ENCODE measurements at regions not wholly inside any gene's neighbourhood (a gene's known extent, or its start where the extent isn't known, plus 50 kb on each side); places are given as distances from the start of the nearest gene placed in this dataset.
A peak's percentile ranks its signal among the peaks of the same experiment; 100 is the strongest.

GRCh38 chr13:73898899-73899298, 235.3 kb downstream of the KLF12 start:
- no peak for DNase-seq (ENCODE audit: low read depth, low spot score)

DNA sequence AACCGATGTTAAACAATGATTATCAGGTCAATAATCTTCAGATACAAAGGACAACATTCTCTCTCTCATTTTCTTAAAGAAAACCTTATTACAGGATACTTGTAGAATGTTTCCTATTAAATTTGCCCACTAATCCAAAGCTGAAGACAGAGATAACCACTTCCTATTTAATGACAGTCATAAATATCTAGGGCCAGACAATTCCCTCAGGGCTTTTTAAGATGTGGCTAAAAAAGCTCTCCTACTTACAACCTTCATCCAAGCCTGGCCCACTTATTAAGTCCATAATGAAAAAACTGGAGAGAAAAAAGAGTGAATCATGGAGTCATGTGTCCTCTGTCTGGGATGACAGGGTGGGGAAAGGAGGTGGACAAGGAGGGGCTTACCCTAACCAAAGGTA, 235.9 kb downstream of the KLF12 start:
- DNase-seq (ENCODE audit: low read depth, low spot score), result no peak

- DNase-seq (ENCODE audit: low read depth, low spot score), result no peak
Observed at GRCh38 chr13:73894995-73895571, 239.1 kb downstream of the KLF12 start.

GRCh38 chr13:73893833-73894232, 240.4 kb downstream of the KLF12 start:
- DNase-seq (ENCODE audit: low read depth, low spot score), result no peak

DNA sequence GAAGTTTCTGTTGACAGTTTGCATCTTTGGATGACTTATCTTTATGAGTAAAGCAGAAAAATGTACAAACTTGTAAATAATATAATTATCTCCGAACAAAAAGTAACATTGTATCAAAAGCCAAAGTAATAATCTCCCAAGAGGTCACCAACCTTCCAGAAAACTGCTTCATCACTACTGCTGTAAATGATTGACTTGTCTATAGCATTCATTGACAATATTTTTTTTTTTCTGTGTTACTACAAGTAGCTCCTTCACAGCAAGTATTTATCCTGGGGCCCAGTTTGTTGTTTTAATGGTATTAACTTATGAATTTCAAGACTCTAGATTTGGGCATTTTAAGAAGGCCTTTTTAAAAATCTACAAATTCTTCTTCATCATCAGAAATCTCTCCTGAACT, 242.4 kb downstream of the KLF12 start:
- DNase-seq (ENCODE audit: low read depth, low spot score), result no peak

- no peak for DNase-seq (ENCODE audit: low read depth, low spot score)
Observed at GRCh38 chr13:73883162-73883561, 251.0 kb downstream of the KLF12 start.

DNA sequence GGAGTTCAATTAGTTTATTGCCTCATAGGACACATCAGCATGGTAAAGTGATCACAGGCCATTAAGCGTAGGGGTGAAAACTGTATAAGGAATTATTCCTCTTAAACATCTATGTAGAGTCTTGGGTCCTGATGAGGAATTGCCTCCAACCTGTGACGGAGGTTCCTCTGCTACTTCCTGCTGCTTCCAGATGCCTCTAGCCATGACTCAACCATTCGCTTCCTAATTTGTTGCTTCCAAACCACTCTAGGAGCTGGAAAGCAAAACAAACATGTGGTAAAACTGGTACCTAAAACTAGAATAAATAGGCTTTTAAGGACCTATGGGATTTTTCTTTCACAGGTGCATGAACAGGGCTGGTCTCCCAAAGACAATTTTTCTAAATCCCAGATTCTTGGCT, 253.8 kb downstream of the KLF12 start:
- DNase-seq (ENCODE audit: low read depth, low spot score), result no peak

DNA sequence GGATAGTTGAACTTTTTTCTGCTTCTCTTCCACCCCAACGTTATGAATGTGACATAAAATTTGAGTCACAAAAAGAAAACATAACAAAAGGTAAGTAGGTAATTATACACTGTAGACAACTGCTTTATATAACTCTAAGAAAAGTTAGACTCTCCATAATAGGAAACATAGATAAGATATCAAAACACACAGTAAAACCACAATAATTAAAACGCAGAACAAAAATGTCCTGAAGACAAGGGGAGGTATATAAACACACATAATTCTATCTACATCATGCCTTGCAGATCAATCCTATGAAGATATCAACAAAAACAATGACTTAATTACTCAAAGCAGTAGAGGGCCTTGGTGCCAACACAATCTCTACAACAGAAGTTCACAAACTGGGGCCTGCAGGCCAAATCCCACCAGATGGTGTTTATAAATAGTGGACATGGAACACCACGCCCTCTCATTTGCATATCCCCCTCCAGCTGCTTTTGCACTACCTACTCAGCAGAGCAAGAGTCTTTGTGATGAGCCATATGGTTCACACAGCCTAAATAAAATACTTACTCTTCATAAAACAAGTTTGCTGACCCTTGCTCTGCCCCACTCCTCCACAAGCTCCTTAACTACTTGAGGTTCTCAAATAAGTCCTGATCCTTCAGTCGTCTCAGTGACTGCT, 254.7 kb downstream of the KLF12 start:
- no peak for DNase-seq (ENCODE audit: low read depth, low spot score)

DNA sequence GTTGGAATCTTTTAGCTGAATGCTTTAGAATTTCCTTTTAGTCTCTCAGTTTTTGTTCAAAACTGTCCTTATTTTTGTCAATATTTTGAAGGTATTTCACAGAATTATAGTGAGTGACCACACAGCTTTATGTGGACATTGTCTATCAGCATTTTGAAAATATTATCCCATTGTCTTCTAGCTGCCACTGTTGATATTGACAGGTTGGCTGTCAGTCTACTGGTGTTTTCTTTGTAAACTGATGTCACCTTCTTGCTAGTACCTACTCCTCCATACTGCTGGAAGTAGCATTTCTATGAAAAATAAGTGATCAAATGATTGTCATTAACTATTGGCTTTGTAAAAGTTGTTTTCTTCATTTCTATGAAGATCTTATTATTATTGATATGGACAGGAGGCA, 256.8 kb downstream of the KLF12 start:
- DNase-seq (ENCODE audit: low read depth, low spot score), result no peak

DNA sequence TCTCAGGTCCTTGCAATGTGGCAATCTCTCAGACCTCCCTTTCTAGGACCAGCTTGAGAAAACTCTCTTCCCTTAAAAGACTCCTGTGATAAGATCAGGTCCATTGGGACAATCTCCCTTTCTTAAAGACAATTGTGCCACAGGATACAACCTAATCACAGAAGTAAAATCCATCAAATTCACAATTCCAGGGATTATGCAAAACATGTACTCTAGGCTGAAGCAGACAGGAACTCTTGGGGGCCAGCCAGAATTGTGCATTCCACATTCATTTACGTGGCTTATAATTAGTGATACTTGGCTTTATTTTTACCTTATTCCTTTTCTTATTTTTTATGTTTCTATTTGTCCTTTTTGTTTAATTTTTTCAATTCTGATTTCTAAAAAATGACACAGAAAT, 257.9 kb downstream of the KLF12 start:
- DNase-seq (ENCODE audit: low read depth, low spot score), result no peak

- no peak for DNase-seq (ENCODE audit: low read depth, low spot score)
Observed at GRCh38 chr13:73873940-73874830, 260.0 kb downstream of the KLF12 start.

- DNase-seq (ENCODE audit: low read depth, low spot score), result no peak
Observed at GRCh38 chr13:73872397-73872796, 261.8 kb downstream of the KLF12 start.

- peak; percentile 30 for DNase-seq (ENCODE audit: low read depth, low spot score)
Observed at GRCh38 chr13:73870970-73871935, 263.0 kb downstream of the KLF12 start.

- DNase-seq (ENCODE audit: low read depth, low spot score), result no peak
Observed at GRCh38 chr13:73870036-73870741, 264.0 kb downstream of the KLF12 start.

DNA sequence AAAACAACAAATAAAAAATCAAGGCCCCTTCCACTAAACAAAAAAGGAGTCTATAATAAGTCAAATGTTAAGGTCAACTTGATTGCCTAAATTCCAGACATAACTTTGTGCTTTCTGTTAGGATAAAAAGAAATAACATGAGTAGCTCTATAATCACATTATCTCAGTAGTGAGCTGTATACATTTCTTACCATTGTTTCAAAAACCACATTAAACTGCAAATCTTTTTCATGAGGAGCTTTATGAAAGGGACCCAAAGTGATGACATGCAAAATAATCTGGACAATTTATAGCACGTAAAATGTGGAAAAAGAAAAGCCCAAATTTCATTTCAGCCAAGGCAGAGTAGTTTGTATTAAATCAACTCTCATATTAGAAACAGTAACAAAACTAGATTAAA, 269.2 kb downstream of the KLF12 start:
- DNase-seq (ENCODE audit: low read depth, low spot score), result no peak

DNA sequence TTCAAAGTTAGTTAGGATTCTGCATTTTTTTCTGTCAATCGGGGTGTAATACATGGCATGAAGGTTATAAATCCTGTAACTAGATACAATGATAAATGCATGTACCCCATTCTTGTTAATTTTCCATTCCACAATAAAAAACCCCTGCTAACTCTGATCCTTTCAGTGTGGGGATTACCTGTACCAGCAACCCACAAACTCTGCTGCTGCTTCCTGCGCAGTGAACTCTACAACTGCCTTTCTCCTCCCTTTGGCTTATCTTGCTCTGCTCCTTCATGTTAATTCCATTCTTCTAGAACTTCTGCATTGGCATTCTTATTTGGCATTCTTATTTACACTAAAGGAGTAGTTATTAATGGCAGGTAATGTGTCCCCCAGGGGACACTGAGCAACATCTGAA, 273.1 kb downstream of the KLF12 start:
- DNase-seq (ENCODE audit: low read depth, low spot score), result no peak

DNA sequence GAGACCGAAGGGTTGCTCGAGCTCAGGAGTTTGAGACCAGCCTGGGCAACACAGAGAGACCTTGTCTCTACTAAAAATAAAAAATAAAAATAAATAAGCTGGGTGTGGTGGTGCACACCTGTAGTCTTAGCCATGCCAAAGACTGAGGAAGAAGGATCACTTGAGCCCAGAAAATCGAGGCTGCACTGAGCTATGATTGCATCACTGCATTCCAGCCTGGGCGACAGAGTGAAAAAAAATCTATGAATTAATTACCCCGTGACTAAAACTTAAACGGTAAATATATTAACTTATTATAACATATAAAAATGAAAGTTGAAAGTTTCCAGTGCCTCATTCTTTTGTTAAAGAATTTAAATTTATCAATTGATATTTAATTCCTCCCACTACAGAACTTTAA, 273.7 kb downstream of the KLF12 start:
- DNase-seq (ENCODE audit: low read depth, low spot score), result no peak

- no peak for DNase-seq (ENCODE audit: low read depth, low spot score)
Observed at GRCh38 chr13:73859841-73860240, 274.4 kb downstream of the KLF12 start.

DNA sequence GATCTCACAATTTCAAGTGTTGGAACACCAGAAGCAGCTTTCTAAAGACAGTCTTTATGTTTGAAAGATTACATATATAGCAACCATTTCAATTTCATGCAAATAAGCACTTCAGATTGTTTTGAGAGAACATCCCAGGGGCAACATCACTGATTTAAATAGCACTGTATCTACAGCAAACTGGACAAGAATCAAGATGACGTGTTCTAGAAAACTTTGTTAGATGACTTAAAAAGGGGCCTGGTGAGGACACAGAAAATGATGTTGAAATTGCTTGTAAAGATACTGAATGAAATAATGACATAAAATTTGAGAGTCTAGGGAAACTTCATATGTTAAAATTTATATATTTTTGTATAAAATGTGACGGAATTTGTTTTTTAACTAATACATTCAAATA, 277.1 kb downstream of the KLF12 start:
- DNase-seq (ENCODE audit: low read depth, low spot score), result no peak

DNA sequence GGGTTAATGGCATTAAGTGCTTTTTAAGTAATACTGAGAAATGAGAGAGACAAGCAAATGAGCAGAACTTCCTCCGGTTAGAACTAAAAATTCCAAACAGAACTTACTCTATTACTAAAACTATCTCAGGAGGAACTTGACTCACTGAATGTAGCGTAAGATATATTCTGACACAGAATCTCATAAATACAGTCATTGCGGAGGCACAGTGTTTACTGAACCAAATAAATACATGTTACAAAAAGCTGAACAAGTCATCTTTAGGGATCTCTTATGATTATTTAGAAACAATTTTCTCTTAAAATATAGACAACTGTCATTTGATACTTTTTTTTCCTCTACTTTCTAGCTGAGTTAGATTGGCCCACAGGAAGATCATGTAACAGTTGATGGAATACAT, 283.1 kb downstream of the KLF12 start:
- DNase-seq (ENCODE audit: low read depth, low spot score), result no peak
